ENCODE measurements at regions not wholly inside any gene's neighbourhood (a gene's known extent, or its start where the extent isn't known, plus 50 kb on each side); places are given as distances from the start of the nearest gene placed in this dataset.

GRCh38 chr2:71944806-71945602, 202.7 kb downstream of the CYP26B1 start:
- peaks cover 1% of the 10 kb centered on the region for H3K36me3 Mint-ChIP-seq

GRCh38 chr2:71944183-71944550, 203.5 kb downstream of the CYP26B1 start:
- no peak overlapping the region for H3K4me3 Mint-ChIP-seq
- H3K27me3 Mint-ChIP-seq, result peaks cover 2% of the 10 kb centered on the region
- peaks cover 1% of the 10 kb centered on the region for H3K36me3 Mint-ChIP-seq
- no peak overlapping the region for H3K27ac Mint-ChIP-seq
- no peaks in the 10 kb centered on the region for H3K4me1 Mint-ChIP-seq
- no peaks in the 10 kb centered on the region for H3K9me3 Mint-ChIP-seq

More at GRCh38 chr2:71944806-71945602, 202.7 kb downstream of the CYP26B1 start:
- H3K9me3 Mint-ChIP-seq, result no peaks in the 10 kb centered on the region
- H3K4me3 Mint-ChIP-seq, result peak overlapping the region in 1 of 4 donors; percentile 15
- H3K4me1 Mint-ChIP-seq, result no peaks in the 10 kb centered on the region
- peaks cover 2% of the 10 kb centered on the region for H3K27me3 Mint-ChIP-seq
- no peak overlapping the region for H3K27ac Mint-ChIP-seq

- Mint-ChIP-seq H3K9me3 (peaks cover 0 to 2% (median 0%) of the 10 kb centered on the region in 3 donors), H3K4me3 (no peak overlapping the region), H3K27ac (no peak overlapping the region)
These were observed 204.2 kb downstream of the CYP26B1 start for GRCh38 chr2:71943238-71944182.

GRCh38 chr2:71941726-71942525, 205.7 kb downstream of the CYP26B1 start:
- Mint-ChIP-seq H3K9me3 (peaks cover 0 to 2% (median 0%) of the 10 kb centered on the region in 3 donors), H3K27ac (no peak overlapping the region), H3K36me3 (no peaks in the 10 kb centered on the region), H3K4me1 (no peaks in the 10 kb centered on the region), H3K4me3 (no peak overlapping the region), H3K27me3 (peaks cover 2% of the 10 kb centered on the region)

More at GRCh38 chr2:71943238-71944182, 204.2 kb downstream of the CYP26B1 start:
- Mint-ChIP-seq H3K36me3 (peaks cover under 1% of the 10 kb centered on the region), H3K27me3 (peaks cover 2% of the 10 kb centered on the region), H3K4me1 (no peaks in the 10 kb centered on the region)

- Mint-ChIP-seq H3K27me3 (peaks cover 4% of the 10 kb centered on the region), H3K4me1 (no peaks in the 10 kb centered on the region), H3K9me3 (peaks cover 0 to 2% (median 0%) of the 10 kb centered on the region in 3 donors), H3K4me3 (no peak overlapping the region), H3K27ac (no peak overlapping the region), H3K36me3 (no peaks in the 10 kb centered on the region)
These were observed 207.0 kb downstream of the CYP26B1 start for GRCh38 chr2:71940695-71941094.

GRCh38 chr2:71939588-71940535, 207.8 kb downstream of the CYP26B1 start:
- no peaks in the 10 kb centered on the region for H3K4me1 Mint-ChIP-seq
- no peaks in the 10 kb centered on the region for H3K36me3 Mint-ChIP-seq
- peaks cover 4% of the 10 kb centered on the region for H3K27me3 Mint-ChIP-seq
- peaks cover 0 to 2% (median 0%) of the 10 kb centered on the region in 3 donors for H3K9me3 Mint-ChIP-seq
- no peak overlapping the region for H3K4me3 Mint-ChIP-seq
- no peak overlapping the region for H3K27ac Mint-ChIP-seq

GRCh38 chr2:71938659-71939587, 208.7 kb downstream of the CYP26B1 start:
- peaks cover 5% of the 10 kb centered on the region for H3K27me3 Mint-ChIP-seq
- peaks cover 0 to 2% (median 0%) of the 10 kb centered on the region in 3 donors for H3K9me3 Mint-ChIP-seq
- H3K4me1 Mint-ChIP-seq, result no peaks in the 10 kb centered on the region
- H3K4me3 Mint-ChIP-seq, result peak overlapping the region in 1 of 4 donors; percentile 28
- H3K36me3 Mint-ChIP-seq, result no peaks in the 10 kb centered on the region
- H3K27ac Mint-ChIP-seq, result no peak overlapping the region

- H3K4me1 Mint-ChIP-seq, result no peaks in the 10 kb centered on the region
- peaks cover 8% of the 10 kb centered on the region for H3K27me3 Mint-ChIP-seq
- H3K4me3 Mint-ChIP-seq, result no peak overlapping the region
- H3K27ac Mint-ChIP-seq, result no peak overlapping the region
- H3K36me3 Mint-ChIP-seq, result no peaks in the 10 kb centered on the region
- peaks cover 0 to 2% (median 0%) of the 10 kb centered on the region in 3 donors for H3K9me3 Mint-ChIP-seq
These were observed 209.6 kb downstream of the CYP26B1 start for GRCh38 chr2:71938108-71938507.

- Mint-ChIP-seq H3K4me1 (no peaks in the 10 kb centered on the region), H3K4me3 (no peak overlapping the region), H3K27me3 (peaks cover 8% of the 10 kb centered on the region), H3K9me3 (peaks cover 0 to 2% (median 0%) of the 10 kb centered on the region in 3 donors), H3K27ac (no peak overlapping the region), H3K36me3 (no peaks in the 10 kb centered on the region)
These were observed 210.3 kb downstream of the CYP26B1 start for GRCh38 chr2:71937396-71937795.

- Mint-ChIP-seq H3K4me3 (no peak overlapping the region), H3K4me1 (no peaks in the 10 kb centered on the region), H3K27ac (no peak overlapping the region), H3K27me3 (peaks cover 8% of the 10 kb centered on the region), H3K36me3 (no peaks in the 10 kb centered on the region), H3K9me3 (peaks cover 0 to 2% (median 0%) of the 10 kb centered on the region in 3 donors)
These were observed 211.3 kb downstream of the CYP26B1 start for GRCh38 chr2:71936076-71937030.

- Mint-ChIP-seq H3K36me3 (no peaks in the 10 kb centered on the region), H3K4me3 (no peak overlapping the region), H3K9me3 (peaks cover 0 to 2% (median 0%) of the 10 kb centered on the region in 3 donors), H3K27me3 (peaks cover 6% of the 10 kb centered on the region), H3K4me1 (no peaks in the 10 kb centered on the region), H3K27ac (no peak overlapping the region)
These were observed 212.3 kb downstream of the CYP26B1 start for GRCh38 chr2:71935262-71935848.
